GM12878 (cell line): ENCODE measurements at regions not wholly inside any gene's neighbourhood (a gene's known extent, or its start where the extent isn't known, plus 50 kb on each side); places are given as distances from the start of the nearest gene placed in this dataset.
A peak's percentile ranks its signal among the peaks of the same experiment; 100 is the strongest.

Experiments
- ATAC-seq: fragments of 200-7000 bp; cut with Tn5 transposase; 3 replicates; pipeline ENCODE4 v1.9.1; 2020; ENCODE audit warnings: mild to moderate bottlenecking, moderate library complexity
- BruUV-seq: library from RNA; stranded (reverse); fragments of 400-500 nt; replicated peaks from 2 replicates; lab custom pipeline; 2021; lab: Mats Ljungman, UMichigan
- CTCF ChIA-PET: fragments of 300-600 bp; sonication (Branson Sonifier 250); formaldehyde crosslinking; extraction: SDS; loops from one replicate; lab custom pipeline; 2021; ENCODE audit warnings: inconsistent platforms; lab: Yijun Ruan, JAX
- POLR2A ChIA-PET: fragments of 350-600 bp; formaldehyde crosslinking; extraction: SDS; loops from one replicate; lab custom pipeline; 2021; ENCODE audit warnings: inconsistent platforms; lab: Charles Lee
- RAD21 ChIA-PET: fragments of 300-600 bp; sonication (Branson Sonifier 250); formaldehyde crosslinking; loops from one replicate; lab custom pipeline; 2023; ENCODE audit warnings: antibody characterized with exemption; ENCODE audit not compliant: unreplicated experiment; lab: Charles Lee
- SMC1A ChIA-PET: fragments of 300-600 bp; sonication (Branson Sonifier 250); formaldehyde crosslinking; loops from one replicate; lab custom pipeline; 2023; ENCODE audit not compliant: unreplicated experiment, uncharacterized antibody; lab: Charles Lee
- DNase-seq: peaks from one replicate; pipeline ENCODE4 v3.0.0-alpha.2; 2011; ENCODE audit warnings: low read depth, low spot score
- FAIRE-seq: peaks from 3 replicates; lab custom pipeline; 2011; peaks lifted over from hg19 to GRCh38; lab: Jason Lieb, UNC
- H2AFZ ChIP-seq: 2 replicates; pipeline ENCODE4 v1.6.0; 2011; ENCODE audit warnings: low read depth, low read length, control low read depth; ENCODE audit not compliant: control insufficient read depth
- H3K27ac ChIP-seq: 2 replicates; pipeline ENCODE4 v1.5.1; 2011; ENCODE audit warnings: control low read depth; ENCODE audit not compliant: control insufficient read depth, insufficient read depth
- H3K27me3 ChIP-seq, 2 experiments: replicated peaks in 1 of 2; 2 replicates each; pipeline versions ENCODE4 v1.6.0 to v1.6.1; 2011; ENCODE audit warnings: low read length in 1 of 2; ENCODE audit not compliant: control insufficient read depth in 2 of 2, insufficient read depth in 2 of 2
- H3K36me3 ChIP-seq, 2 experiments: 2 replicates each; pipeline ENCODE4 v1.5.1; 2011; ENCODE audit warnings: low read length in 1 of 2; ENCODE audit not compliant: control insufficient read depth in 2 of 2, insufficient read depth in 2 of 2
- H3K4me1 ChIP-seq: 2 replicates; pipeline ENCODE4 v1.6.1; 2011; ENCODE audit warnings: mild to moderate bottlenecking, low read length, moderate library complexity, mixed read lengths; ENCODE audit not compliant: control insufficient read depth, insufficient read depth
- H3K4me2 ChIP-seq: 2 replicates; pipeline ENCODE4 v1.6.0; 2011; ENCODE audit warnings: control low read depth; ENCODE audit not compliant: control insufficient read depth, insufficient read depth
- H3K4me3 ChIP-seq: fragments of 200-600 bp; sonication (generic); 2 replicates; pipeline ENCODE4 v1.5.1; 2016
- H3K79me2 ChIP-seq: 2 replicates; pipeline ENCODE4 v1.6.0; 2011; ENCODE audit warnings: low read length; ENCODE audit not compliant: control insufficient read depth, insufficient read depth
- H3K9ac ChIP-seq: 2 replicates; pipeline ENCODE4 v1.8.0; 2011; ENCODE audit warnings: low read length, control low read depth, mixed read lengths; ENCODE audit not compliant: control insufficient read depth, insufficient read depth
- H3K9me3 ChIP-seq: replicated peaks from 3 replicates; pipeline ENCODE4 v1.5.1; 2011; ENCODE audit warnings: mild to moderate bottlenecking, low read length; ENCODE audit not compliant: control insufficient read depth, insufficient read depth
- H4K20me1 ChIP-seq: 2 replicates; pipeline ENCODE4 v1.6.0; 2011; ENCODE audit not compliant: control insufficient read depth, insufficient read depth
- CBFB ChIP-seq: IDR thresholded peaks from 2 replicates; pipeline ENCODE4 v1.6.1; 2016; ENCODE audit warnings: antibody characterized with exemption, low read depth
- FOS ChIP-seq: IDR thresholded peaks from 3 replicates; pipeline ENCODE4 v1.6.1; 2011; ENCODE audit warnings: borderline replicate concordance; ENCODE audit not compliant: insufficient read length; ENCODE audit errors: extremely low read depth
- HDGF ChIP-seq: fragments of 450-650 bp; IDR thresholded peaks from 2 replicates; pipeline ENCODE4 v1.6.1; 2016; ENCODE audit warnings: antibody characterized with exemption
- JUND ChIP-seq: IDR thresholded peaks from 2 replicates; pipeline ENCODE4 v1.6.1; 2012; ENCODE audit warnings: low read depth, mild to moderate bottlenecking, low read length, improper control_type of control experiment, moderate library complexity
- KDM1A ChIP-seq: fragments of 200-600 bp; sonication (generic); IDR thresholded peaks from 2 replicates; pipeline ENCODE4 v1.6.1; 2016; ENCODE audit warnings: borderline replicate concordance
- MEF2A ChIP-seq: IDR thresholded peaks from 2 replicates; pipeline ENCODE4 v1.6.1; 2011; ENCODE audit warnings: low read depth, mild to moderate bottlenecking, low read length, moderate library complexity; ENCODE audit not compliant: insufficient read depth
- NBN ChIP-seq: fragments of 450-650 bp; IDR thresholded peaks from 2 replicates; pipeline ENCODE4 v1.6.1; 2016
- PAX5 ChIP-seq: IDR thresholded peaks from 2 replicates; pipeline ENCODE4 v1.6.1; 2011; ENCODE audit warnings: low read depth, low read length, borderline replicate concordance
- SPI1 ChIP-seq: IDR thresholded peaks from 2 replicates; pipeline ENCODE4 v1.6.1; 2011; ENCODE audit warnings: low read depth, mild to moderate bottlenecking, low read length, moderate library complexity, borderline replicate concordance; ENCODE audit not compliant: insufficient read depth
- WGBS: methylation state at CpG from one replicate; pipeline ENCODE4 v1.1.6; 2016; ENCODE audit warnings: low lambda C conversion rate; ENCODE audit not compliant: insufficient replicate concordance, insufficient coverage; ENCODE audit errors: missing lambda C conversion rate; 5-methylcytosine and 5-hydroxymethylcytosine counted together
- in situ Hi-C: fragments of 300-500 bp; cut with MboI; formaldehyde crosslinking; loops from 9 replicates; pipeline ENCODE4 v1.14.3; 2018; ENCODE audit warnings: mixed read lengths
- intact Hi-C: fragments of 100-400 bp; cut with micrococcal nuclease; formaldehyde crosslinking; loops from one replicate; pipeline ENCODE4 v1.14.2; 2022; ENCODE audit not compliant: unreplicated experiment

DNA sequence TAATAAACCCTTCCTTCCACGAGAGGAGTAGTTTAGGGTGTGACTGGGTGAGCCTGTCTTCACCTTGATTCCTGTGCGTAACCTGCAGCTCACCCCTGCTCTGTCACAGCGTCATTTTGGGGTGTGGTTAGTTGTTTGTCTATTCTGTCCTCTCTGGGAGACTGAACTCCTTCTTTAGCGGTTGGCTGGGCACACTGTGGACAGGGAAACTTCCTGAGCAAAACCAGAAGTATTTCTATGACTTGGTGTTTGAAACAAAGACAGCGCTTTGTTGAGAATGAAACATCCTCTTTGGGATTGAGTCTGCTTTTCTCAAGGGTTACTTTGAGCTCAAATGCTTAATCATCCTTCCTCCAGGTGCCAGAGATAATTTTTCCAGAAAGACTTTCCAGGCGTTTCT is 270.7 kb downstream of the HRH4 start:
- ChIA-PET POLR2A (no interaction called here), SMC1A (no interaction called here), RAD21 (no interaction called here), CTCF (no interaction called here)
- Histone ChIP-seq H3K4me2 (no peak overlapping the region), H3K4me3 (no peak overlapping the region), H4K20me1 (no peaks in the 10 kb centered on the region), H3K27ac (no peak overlapping the region), H3K79me2 (no peaks in the 10 kb centered on the region), H3K36me3 (no peaks in the 10 kb centered on the region), H2AFZ (no peak overlapping the region), H3K9ac (no peak overlapping the region), H3K4me1 (no peaks in the 10 kb centered on the region), H3K27me3 (no peaks in the 10 kb centered on the region; a peak in 1 of 4 replicates), H3K9me3 (no peaks in the 10 kb centered on the region)
- no TSS peak for BruUV-seq
- in situ Hi-C loops = loop anchor here (5.0 kb wide), 2 partner anchors 244 to 369 kb away; no protein-coding TSS in a partner anchor
- intact Hi-C loops = no loop called here
- 25% methylated on average over 5 of the region's 6 CpGs for WGBS
- TF ChIP-seq CBFB = no peak
- no peak for TF ChIP-seq SPI1
- TF ChIP-seq PAX5 = 0 out of 2 replicates have a peak, but pooled peaks have one; percentile 32
- no peak for TF ChIP-seq JUND
- FAIRE-seq (no peak), DNase-seq (no peak), ATAC-seq (no peak; the same call in 2 of the 3 replicates)

DNA sequence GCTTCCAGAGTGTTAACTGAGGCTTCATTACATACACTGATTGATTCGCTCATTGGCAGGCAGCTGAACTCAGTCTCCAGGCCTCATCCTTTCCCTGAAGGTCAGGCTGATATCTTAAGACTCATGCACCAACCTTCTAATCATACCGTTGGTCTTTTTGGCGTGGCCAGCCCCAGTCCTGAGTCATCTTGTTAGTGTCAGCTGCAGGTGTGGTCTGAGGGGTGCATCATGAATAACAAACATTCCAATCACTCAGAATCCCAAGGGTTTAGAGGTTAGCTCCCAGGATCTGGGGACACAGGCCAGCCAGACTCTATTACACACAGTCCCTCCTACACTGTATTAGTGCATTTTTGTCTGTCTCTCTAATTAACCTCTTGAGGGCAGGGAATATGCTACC is 271.5 kb downstream of the HRH4 start:
- H3K79me2 ChIP-seq = no peaks in the 10 kb centered on the region
- RAD21 ChIA-PET = no interaction called here
- SMC1A ChIA-PET = no interaction called here
- H3K36me3 ChIP-seq = no peaks in the 10 kb centered on the region
- POLR2A ChIA-PET = no interaction called here
- intact Hi-C loops = no loop called here
- FAIRE-seq = no peak
- H3K4me3 ChIP-seq = no peak overlapping the region
- TF ChIP-seq KDM1A (no peak), NBN (no peak), HDGF (no peak), MEF2A (no peak), FOS (no peak)
- TF ChIP-seq, all 136 proteins: peak for 0
- Histone ChIP-seq H3K27me3 (no peaks in the 10 kb centered on the region; a peak in 1 of 4 replicates), H4K20me1 (no peaks in the 10 kb centered on the region), H3K27ac (no peak overlapping the region), H3K4me2 (no peak overlapping the region), H3K9me3 (no peaks in the 10 kb centered on the region), H3K9ac (no peak overlapping the region), H3K4me1 (no peaks in the 10 kb centered on the region), H2AFZ (no peak overlapping the region)
- DNase-seq = no peak
- no TSS peak for BruUV-seq
- no peak for ATAC-seq
- CTCF ChIA-PET = interaction anchor here (1.2 to 1.3 kb wide), 2 partner anchors 243 to 372 kb away, joined by 4 to 5 read pairs; no protein-coding TSS in a partner anchor
- in situ Hi-C loops = loop anchor here (5.0 kb wide), 2 partner anchors 245 to 370 kb away; no protein-coding TSS in a partner anchor
- WGBS = 0% methylated on average over 3 of the region's 3 CpGs
